GM12878 (cell line): ENCODE measurements at regions not wholly inside any gene's neighbourhood (a gene's known extent, or its start where the extent isn't known, plus 50 kb on each side); places are given as distances from the start of the nearest gene placed in this dataset.

Experiments
- ATAC-seq: fragments of 200-7000 bp; cut with Tn5 transposase; 3 replicates; pipeline ENCODE4 v1.9.1; 2020; ENCODE audit warnings: mild to moderate bottlenecking, moderate library complexity
- BruUV-seq: library from RNA; stranded (reverse); fragments of 400-500 nt; replicated peaks from 2 replicates; lab custom pipeline; 2021; lab: Mats Ljungman, UMichigan
- CTCF ChIA-PET: fragments of 300-600 bp; sonication (Branson Sonifier 250); formaldehyde crosslinking; extraction: SDS; loops from one replicate; lab custom pipeline; 2021; ENCODE audit warnings: inconsistent platforms; lab: Yijun Ruan, JAX
- POLR2A ChIA-PET: fragments of 350-600 bp; formaldehyde crosslinking; extraction: SDS; loops from one replicate; lab custom pipeline; 2021; ENCODE audit warnings: inconsistent platforms; lab: Charles Lee
- RAD21 ChIA-PET: fragments of 300-600 bp; sonication (Branson Sonifier 250); formaldehyde crosslinking; loops from one replicate; lab custom pipeline; 2023; ENCODE audit warnings: antibody characterized with exemption; ENCODE audit not compliant: unreplicated experiment; lab: Charles Lee
- SMC1A ChIA-PET: fragments of 300-600 bp; sonication (Branson Sonifier 250); formaldehyde crosslinking; loops from one replicate; lab custom pipeline; 2023; ENCODE audit not compliant: unreplicated experiment, uncharacterized antibody; lab: Charles Lee
- DNase-seq: peaks from one replicate; pipeline ENCODE4 v3.0.0-alpha.2; 2011; ENCODE audit warnings: low read depth, low spot score
- FAIRE-seq: peaks from 3 replicates; lab custom pipeline; 2011; peaks lifted over from hg19 to GRCh38; lab: Jason Lieb, UNC
- H2AFZ ChIP-seq: 2 replicates; pipeline ENCODE4 v1.6.0; 2011; ENCODE audit warnings: low read depth, low read length, control low read depth; ENCODE audit not compliant: control insufficient read depth
- H3K27ac ChIP-seq: 2 replicates; pipeline ENCODE4 v1.5.1; 2011; ENCODE audit warnings: control low read depth; ENCODE audit not compliant: control insufficient read depth, insufficient read depth
- H3K27me3 ChIP-seq, 2 experiments: replicated peaks in 1 of 2; 2 replicates each; pipeline versions ENCODE4 v1.6.0 to v1.6.1; 2011; ENCODE audit warnings: low read length in 1 of 2; ENCODE audit not compliant: control insufficient read depth in 2 of 2, insufficient read depth in 2 of 2
- H3K36me3 ChIP-seq, 2 experiments: 2 replicates each; pipeline ENCODE4 v1.5.1; 2011; ENCODE audit warnings: low read length in 1 of 2; ENCODE audit not compliant: control insufficient read depth in 2 of 2, insufficient read depth in 2 of 2
- H3K4me1 ChIP-seq: 2 replicates; pipeline ENCODE4 v1.6.1; 2011; ENCODE audit warnings: mild to moderate bottlenecking, low read length, moderate library complexity, mixed read lengths; ENCODE audit not compliant: control insufficient read depth, insufficient read depth
- H3K4me2 ChIP-seq: 2 replicates; pipeline ENCODE4 v1.6.0; 2011; ENCODE audit warnings: control low read depth; ENCODE audit not compliant: control insufficient read depth, insufficient read depth
- H3K4me3 ChIP-seq: fragments of 200-600 bp; sonication (generic); 2 replicates; pipeline ENCODE4 v1.5.1; 2016
- H3K79me2 ChIP-seq: 2 replicates; pipeline ENCODE4 v1.6.0; 2011; ENCODE audit warnings: low read length; ENCODE audit not compliant: control insufficient read depth, insufficient read depth
- H3K9ac ChIP-seq: 2 replicates; pipeline ENCODE4 v1.8.0; 2011; ENCODE audit warnings: low read length, control low read depth, mixed read lengths; ENCODE audit not compliant: control insufficient read depth, insufficient read depth
- H3K9me3 ChIP-seq: replicated peaks from 3 replicates; pipeline ENCODE4 v1.5.1; 2011; ENCODE audit warnings: mild to moderate bottlenecking, low read length; ENCODE audit not compliant: control insufficient read depth, insufficient read depth
- H4K20me1 ChIP-seq: 2 replicates; pipeline ENCODE4 v1.6.0; 2011; ENCODE audit not compliant: control insufficient read depth, insufficient read depth
- CREB1 ChIP-seq: IDR thresholded peaks from 2 replicates; pipeline ENCODE4 v1.6.1; 2012; ENCODE audit warnings: low read depth, mild to moderate bottlenecking, inconsistent platforms
- ESRRA ChIP-seq: IDR thresholded peaks from 2 replicates; pipeline ENCODE4 v1.6.1; 2012; ENCODE audit warnings: mild to moderate bottlenecking, low read length, improper control_type of control experiment
- HDGF ChIP-seq: fragments of 450-650 bp; IDR thresholded peaks from 2 replicates; pipeline ENCODE4 v1.6.1; 2016; ENCODE audit warnings: antibody characterized with exemption
- KAT2A ChIP-seq: conservative IDR thresholded peaks from 2 replicates; pipeline ENCODE4 v1.6.1; 2011; ENCODE audit warnings: low read depth, low read length; ENCODE audit not compliant: control insufficient read depth
- MYB ChIP-seq: fragments of 150-350 bp; IDR thresholded peaks from 2 replicates; pipeline ENCODE4 v1.6.1; 2014; ENCODE audit warnings: mild to moderate bottlenecking, low read depth, low read length, borderline replicate concordance
- PAX8 ChIP-seq: fragments of 450-650 bp; IDR thresholded peaks from 2 replicates; pipeline ENCODE4 v1.6.1; 2017; ENCODE audit warnings: mild to moderate bottlenecking, moderate library complexity
- PBX3 ChIP-seq: IDR thresholded peaks from 2 replicates; pipeline ENCODE4 v1.6.1; 2011; ENCODE audit warnings: mild to moderate bottlenecking, low read depth, low read length, moderate library complexity; ENCODE audit not compliant: insufficient replicate concordance
- POLR2AphosphoS5 ChIP-seq: IDR thresholded peaks from 2 replicates; pipeline ENCODE4 v1.6.1; 2011; ENCODE audit warnings: mild to moderate bottlenecking, low read length, inconsistent platforms
- SP1 ChIP-seq: IDR thresholded peaks from one replicate; pipeline ENCODE4 v1.6.1; 2011; ENCODE audit warnings: low read depth, low read length
- SREBF1 ChIP-seq: IDR thresholded peaks from 2 replicates; pipeline ENCODE4 v1.6.1; 2012; ENCODE audit warnings: mild to moderate bottlenecking, low read length
- SREBF2 ChIP-seq: IDR thresholded peaks from 2 replicates; pipeline ENCODE4 v1.6.1; 2012; ENCODE audit warnings: mild to moderate bottlenecking, low read length
- ZBTB40 ChIP-seq: fragments of 450-650 bp; IDR thresholded peaks from 2 replicates; pipeline ENCODE4 v1.6.1; 2016; ENCODE audit warnings: mild to moderate bottlenecking, moderate library complexity, borderline replicate concordance
- ZNF274 ChIP-seq: IDR thresholded peaks from one replicate; pipeline ENCODE4 v1.8.0; 2011; ENCODE audit not compliant: insufficient read length, insufficient read depth
- ZNF622 ChIP-seq: fragments of 450-650 bp; IDR thresholded peaks from 2 replicates; pipeline ENCODE4 v1.6.1; 2017; ENCODE audit warnings: mild to moderate bottlenecking, inconsistent platforms
- WGBS: methylation state at CpG from one replicate; pipeline ENCODE4 v1.1.6; 2016; ENCODE audit warnings: low lambda C conversion rate; ENCODE audit not compliant: insufficient replicate concordance, insufficient coverage; ENCODE audit errors: missing lambda C conversion rate; 5-methylcytosine and 5-hydroxymethylcytosine counted together
- in situ Hi-C: fragments of 300-500 bp; cut with MboI; formaldehyde crosslinking; loops from 9 replicates; pipeline ENCODE4 v1.14.3; 2018; ENCODE audit warnings: mixed read lengths
- intact Hi-C: fragments of 100-400 bp; cut with micrococcal nuclease; formaldehyde crosslinking; loops from one replicate; pipeline ENCODE4 v1.14.2; 2022; ENCODE audit not compliant: unreplicated experiment

GRCh38 chr12:14247166-14247565 is 118.3 kb upstream of the ATF7IP start:
- Histone ChIP-seq H3K4me2 (no peak overlapping the region), H3K79me2 (no peaks in the 10 kb centered on the region), H4K20me1 (no peaks in the 10 kb centered on the region), H3K36me3 (no peaks in the 10 kb centered on the region), H3K4me1 (peaks cover 11% of the 10 kb centered on the region), H3K27ac (no peak overlapping the region), H3K9me3 (peaks cover 3% of the 10 kb centered on the region; the same call in 2 of the 3 replicates), H3K27me3 (no peaks in the 10 kb centered on the region), H2AFZ (no peak overlapping the region), H3K9ac (no peak overlapping the region), H3K4me3 (no peak overlapping the region)
- 97% methylated on average over 4 of the region's 4 CpGs for WGBS
- TF ChIP-seq SREBF1 (no peak), ESRRA (no peak), SP1 (no peak), HDGF (no peak), SREBF2 (no peak), ZBTB40 (no peak), PAX8 (no peak), ZNF622 (no peak), POLR2AphosphoS5 (no peak), MYB (no peak), ZNF274 (no peak), KAT2A (no peak), CREB1 (no peak), PBX3 (no peak)
- ChIA-PET RAD21 (no interaction called here), SMC1A (no interaction called here), POLR2A (no interaction called here), CTCF (no interaction called here)
- DNase-seq, result no peak
- in situ Hi-C loops, result loop anchor here (25.0 kb wide), 1 partner anchor 215 kb away; no protein-coding TSS in a partner anchor
- intact Hi-C loops, result no loop called here
- no peak for ATAC-seq
- no TSS peak for BruUV-seq
- no peak for FAIRE-seq
